Esophagus muscularis mucosa (tissue), 3 donors: ENCODE measurements at regions not wholly inside any gene's neighbourhood (a gene's known extent, or its start where the extent isn't known, plus 50 kb on each side); places are given as distances from the start of the nearest gene placed in this dataset.
"Not testable (repeated sequence)": the region's sequence is repeated elsewhere in the genome, so short reads cannot be mapped to it uniquely, and the experiment has no call there.

Experiments
- CTCF ChIP-seq, 3 experiments: fragments of 200-600 bp in 2 of 3; fragments of 450-650 bp in 1 of 3; sonication (generic) in 2 of 3; IDR thresholded peaks; one replicate each; pipeline ENCODE4 v1.5.1; 2017 to 2019; ENCODE audit warnings: antibody characterized with exemption in 3 of 3, mild to moderate bottlenecking in 2 of 3, moderate library complexity in 1 of 3
- POLR2A ChIP-seq: fragments of 450-650 bp; IDR thresholded peaks from one replicate; pipeline ENCODE4 v1.6.1; 2017; ENCODE audit warnings: antibody characterized with exemption, moderate library complexity, mild to moderate bottlenecking, low read depth

DNA sequence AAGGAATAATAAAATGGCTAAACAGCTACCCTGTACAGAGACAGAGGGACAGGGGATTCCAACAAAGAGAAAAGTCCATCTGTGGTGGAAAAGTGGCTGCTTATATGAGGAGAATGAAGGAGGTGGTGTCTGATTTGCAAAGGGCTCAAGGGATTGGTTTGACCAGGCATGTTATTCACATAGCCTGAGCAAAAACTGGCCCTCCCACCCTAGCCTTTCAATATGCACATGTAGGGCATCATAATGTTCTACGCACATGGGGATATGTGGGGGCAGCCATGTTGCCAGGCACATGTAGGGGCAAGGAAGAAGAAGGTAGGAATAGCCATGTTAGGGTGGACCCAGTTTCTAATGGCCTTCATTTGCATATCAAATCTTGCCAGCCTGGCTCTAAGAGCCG is 1527.1 kb downstream of the RPIA start:
- not testable (repeated sequence) for TF ChIP-seq CTCF (IDR thresholded peaks at IDR 0.05); POLR2A
